ENCODE measurements at regions not wholly inside any gene's neighbourhood (a gene's known extent, or its start where the extent isn't known, plus 50 kb on each side); places are given as distances from the start of the nearest gene placed in this dataset.
"Not testable (repeated sequence)": the region's sequence is repeated elsewhere in the genome, so short reads cannot be mapped to it uniquely, and the experiment has no call there.

DNA sequence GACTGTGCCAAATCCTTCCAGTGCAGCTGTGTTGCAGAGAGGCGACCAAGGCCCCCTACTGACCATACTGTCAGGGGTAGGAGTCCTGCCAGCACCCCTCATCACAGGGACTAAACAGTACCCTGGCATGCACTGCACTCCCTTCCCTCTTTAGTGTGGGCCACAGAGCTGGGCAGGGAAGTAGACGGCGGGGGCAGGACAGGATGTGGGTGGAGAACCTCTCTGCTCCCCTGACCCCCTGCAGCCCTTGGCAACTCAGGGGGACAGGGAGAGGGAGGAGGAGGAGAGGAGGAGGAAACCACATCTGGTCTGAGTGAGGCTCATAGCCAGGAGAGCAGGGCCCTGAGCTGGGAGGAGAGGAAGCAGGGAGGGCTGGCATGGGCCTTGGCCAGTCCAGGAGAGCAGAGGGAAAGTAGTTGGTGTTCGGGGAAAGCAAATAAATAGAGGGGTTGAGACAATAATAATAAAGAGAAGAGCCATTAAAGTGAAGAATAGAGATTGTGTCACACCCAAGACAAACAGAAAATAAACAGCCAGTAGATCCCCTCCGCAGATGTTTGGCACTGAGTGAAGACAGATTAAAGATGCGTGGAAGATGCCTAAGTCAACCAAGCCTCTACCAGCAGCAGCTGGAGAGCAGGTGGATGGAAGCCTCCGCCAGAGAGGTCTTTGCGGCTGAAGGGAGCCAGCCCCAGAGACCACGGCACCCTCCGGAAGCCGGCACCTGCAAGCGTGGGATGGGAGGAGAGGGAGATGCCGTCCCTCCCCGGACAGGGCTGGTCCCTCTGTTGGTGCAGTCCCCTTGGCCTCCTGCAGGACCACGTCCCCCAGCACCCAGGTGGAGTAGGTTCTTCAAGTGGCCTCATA lies 61.5 kb downstream of the RPUSD4 start:
- no peak overlapping the region for H3K4me3 Mint-ChIP-seq
- Histone ChIP-seq H3K4me1 (ENCODE audit: control insufficient read depth in 1 of 2, extremely low read depth in 1 of 2, insufficient read depth in 2 of 2, low read length in 2 of 2) (no peaks in the 10 kb centered on the region), H3K27ac (ENCODE audit: low read length) (no peak overlapping the region), H3K4me3 (ENCODE audit: control insufficient read depth in 1 of 2, extremely low read depth in 1 of 2, low read length in 1 of 2) (no peak overlapping the region), H3K9me3 (no peaks in the 10 kb centered on the region), H3K36me3 (ENCODE audit: control insufficient read depth in 2 of 2, extremely low read depth in 1 of 2, insufficient read depth in 1 of 2, low read length in 1 of 2) (no peaks in the 10 kb centered on the region), H3K27me3 (replicated peaks in 1 of 2; ENCODE audit: control insufficient read depth in 2 of 2, extremely low read depth in 1 of 2, insufficient read depth in 2 of 2, low read length in 1 of 2) (peaks cover 0 to 32% of the 10 kb centered on the region in 2 experiments)
- H3K36me3 Mint-ChIP-seq, result no peaks in the 10 kb centered on the region
- ATAC-seq (replicated peaks in 1 of 4) (no peak), DNase-seq (no peak)
- H3K9me3 Mint-ChIP-seq, result peaks cover 4 to 12% (median 6%) of the 10 kb centered on the region in 3 donors
- WGBS (ENCODE audit: insufficient coverage), result 51% methylated on average over 3 of the region's 15 CpGs
- ChIA-PET CTCF (no interaction called here), POLR2A (no interaction called here)
- H3K27me3 Mint-ChIP-seq, result peaks cover 4 to 7% of the 10 kb centered on the region in 2 donors
- peaks cover 0 to 9% (median 0%) of the 10 kb centered on the region in 3 donors for H3K4me1 Mint-ChIP-seq
- no peak overlapping the region for H3K27ac Mint-ChIP-seq

DNA sequence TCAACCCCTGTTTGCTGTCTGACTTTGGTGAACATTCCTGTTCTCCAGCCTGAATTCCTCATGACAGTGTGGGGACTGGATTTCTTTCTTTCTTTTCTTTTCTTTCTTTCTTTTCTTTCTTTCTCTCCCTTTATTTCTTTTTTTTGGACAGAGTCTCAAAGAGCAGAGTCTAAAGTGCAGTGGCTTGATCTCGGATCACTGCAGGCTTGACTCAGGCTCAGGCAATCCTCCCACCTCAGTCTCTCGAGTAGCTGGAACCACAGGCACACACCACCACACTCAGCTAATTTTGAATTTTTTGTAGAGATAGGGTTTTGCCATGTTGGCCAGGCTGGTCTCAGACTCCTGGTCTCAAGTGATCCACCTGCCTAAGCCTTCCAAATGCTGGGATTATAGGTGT lies 63.1 kb downstream of the RPUSD4 start:
- WGBS (ENCODE audit: insufficient coverage), result no CpG with 5 or more reads among the region's 2 CpGs
- Mint-ChIP-seq H3K36me3 (no peaks in the 10 kb centered on the region), H3K4me1 (peaks cover 0 to 9% (median 0%) of the 10 kb centered on the region in 3 donors), H3K9me3 (peaks cover 4 to 12% (median 6%) of the 10 kb centered on the region in 3 donors), H3K27ac (no peak overlapping the region), H3K27me3 (peaks cover 2 to 10% of the 10 kb centered on the region in 2 donors), H3K4me3 (no peak overlapping the region)
- POLR2A ChIA-PET, result no interaction called here
- ATAC-seq (replicated peaks in 1 of 4) (no peak), DNase-seq (no peak)
- Histone ChIP-seq H3K27ac (ENCODE audit: low read length) (no peak overlapping the region), H3K36me3 (ENCODE audit: control insufficient read depth in 2 of 2, extremely low read depth in 1 of 2, insufficient read depth in 1 of 2, low read length in 1 of 2) (no peaks in the 10 kb centered on the region), H3K4me1 (ENCODE audit: control insufficient read depth in 1 of 2, extremely low read depth in 1 of 2, insufficient read depth in 2 of 2, low read length in 2 of 2) (no peaks in the 10 kb centered on the region), H3K4me3 (ENCODE audit: control insufficient read depth in 1 of 2, extremely low read depth in 1 of 2, low read length in 1 of 2) (no peak overlapping the region), H3K27me3 (replicated peaks in 1 of 2; ENCODE audit: control insufficient read depth in 2 of 2, extremely low read depth in 1 of 2, insufficient read depth in 2 of 2, low read length in 1 of 2) (peaks cover 0 to 22% of the 10 kb centered on the region in 2 experiments), H3K9me3 (no peaks in the 10 kb centered on the region)
- CTCF ChIA-PET, result no interaction called here

DNA sequence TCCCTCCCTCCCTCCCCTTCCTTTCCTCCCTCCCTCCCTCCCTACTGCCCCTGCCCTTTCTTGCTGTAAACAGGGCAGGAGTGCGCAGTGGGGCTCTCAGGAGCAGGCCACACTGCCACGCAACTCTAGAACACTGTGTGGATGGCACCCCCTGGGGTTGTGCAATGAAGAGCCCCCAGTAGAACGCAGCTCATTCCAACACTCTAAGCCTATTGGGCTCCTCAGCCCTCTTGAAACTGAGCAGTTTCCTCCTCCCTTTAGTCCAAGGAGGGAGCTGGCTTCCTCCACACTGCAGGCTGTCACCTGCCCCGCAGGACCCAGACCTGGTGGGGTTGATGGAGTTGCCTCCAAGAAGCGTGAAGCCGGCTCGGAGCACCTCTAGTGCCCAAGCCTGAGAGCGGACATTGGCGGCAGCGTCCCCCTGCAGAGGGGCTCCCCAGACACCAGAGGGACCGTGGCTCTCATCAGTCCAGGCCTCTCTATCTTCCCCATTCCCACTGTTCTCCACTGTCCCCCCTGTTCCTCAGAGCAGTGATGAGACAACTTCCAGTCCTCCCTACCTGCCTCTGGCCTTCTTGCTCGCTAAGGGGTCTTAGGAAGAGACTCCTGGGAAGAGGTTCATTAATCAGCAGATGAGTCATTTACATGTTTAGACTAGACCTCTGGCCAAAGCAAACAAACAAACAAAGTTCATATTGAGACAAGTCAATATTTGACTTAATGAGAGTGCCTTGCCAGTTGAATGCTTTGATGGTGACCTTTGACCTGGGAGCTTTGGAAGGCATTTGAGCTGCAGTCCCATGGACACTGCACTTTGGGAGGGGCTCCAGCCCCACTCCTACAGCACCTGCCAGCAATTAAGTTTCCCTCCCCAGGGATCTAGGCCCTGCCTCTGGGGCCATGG lies 64.0 kb downstream of the RPUSD4 start:
- no peak overlapping the region for H3K4me3 ChIP-seq (ENCODE audit: control insufficient read depth in 1 of 2, extremely low read depth in 1 of 2, low read length in 1 of 2)
- CTCF ChIA-PET, result no interaction called here
- POLR2A ChIA-PET, result no interaction called here
- peaks cover 4 to 11% (median 6%) of the 10 kb centered on the region in 3 donors for H3K9me3 Mint-ChIP-seq
- DNase-seq (no peak), ATAC-seq (replicated peaks in 1 of 4) (no peak)
- no peaks in the 10 kb centered on the region for H3K9me3 ChIP-seq
- H3K27me3 Mint-ChIP-seq, result peaks cover 2 to 10% of the 10 kb centered on the region in 2 donors
- no peak overlapping the region for H3K27ac Mint-ChIP-seq
- peaks cover 0 to 20% of the 10 kb centered on the region in 2 experiments for H3K27me3 ChIP-seq (replicated peaks in 1 of 2; ENCODE audit: control insufficient read depth in 2 of 2, extremely low read depth in 1 of 2, insufficient read depth in 2 of 2, low read length in 1 of 2)
- 77% methylated on average over 6 of the region's 12 CpGs for WGBS (ENCODE audit: insufficient coverage)
- peaks cover 0 to 9% (median 0%) of the 10 kb centered on the region in 3 donors for H3K4me1 Mint-ChIP-seq
- no peaks in the 10 kb centered on the region for H3K4me1 ChIP-seq (ENCODE audit: control insufficient read depth in 1 of 2, extremely low read depth in 1 of 2, insufficient read depth in 2 of 2, low read length in 2 of 2)
- H3K4me3 Mint-ChIP-seq, result no peak overlapping the region
- no peaks in the 10 kb centered on the region for H3K36me3 Mint-ChIP-seq
- H3K27ac ChIP-seq (ENCODE audit: low read length), result no peak overlapping the region
- H3K36me3 ChIP-seq (ENCODE audit: control insufficient read depth in 2 of 2, extremely low read depth in 1 of 2, insufficient read depth in 1 of 2, low read length in 1 of 2), result no peaks in the 10 kb centered on the region

DNA sequence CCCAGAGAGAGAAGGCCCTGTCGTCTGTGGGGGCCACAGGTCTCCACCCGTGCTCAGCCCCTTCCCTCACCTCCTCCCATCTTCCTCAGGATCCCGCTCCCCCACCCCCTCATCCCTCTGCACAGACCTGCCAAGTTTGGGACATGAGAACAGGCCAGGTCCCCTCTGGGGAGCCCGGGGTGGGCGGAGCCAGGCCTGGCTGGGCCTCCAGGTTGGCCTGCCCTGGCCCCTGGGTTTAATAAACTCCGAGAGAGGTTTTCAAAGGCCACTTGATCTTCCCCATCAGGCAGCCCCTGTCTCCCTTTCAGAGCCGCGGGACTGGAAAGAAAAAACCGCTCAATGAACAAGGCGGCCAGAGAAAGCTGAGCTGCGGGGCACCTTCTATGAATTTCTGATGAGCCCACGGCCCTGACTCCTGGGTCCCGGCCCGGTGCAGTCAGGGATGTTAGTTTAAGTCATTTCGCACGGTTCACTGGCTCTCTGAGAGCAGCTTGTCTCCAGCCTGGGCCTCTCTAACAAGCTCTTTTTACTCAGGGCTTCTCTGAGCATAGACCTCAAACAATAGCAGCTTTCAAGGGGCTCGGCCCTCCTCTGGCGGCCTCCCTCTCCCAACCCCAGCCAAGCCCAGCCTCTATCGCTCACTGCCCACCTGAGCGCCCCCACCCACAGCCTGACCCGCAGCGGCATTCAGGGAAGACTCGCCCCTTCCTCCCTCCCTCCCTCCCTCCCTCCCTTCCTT lies 64.8 kb downstream of the RPUSD4 start:
- no peak overlapping the region for H3K27ac Mint-ChIP-seq
- peaks cover 0 to 3% (median 0%) of the 10 kb centered on the region in 3 donors for H3K9me3 Mint-ChIP-seq
- no peaks in the 10 kb centered on the region for H3K36me3 Mint-ChIP-seq
- WGBS (ENCODE audit: insufficient coverage), result 89% methylated on average over 8 of the region's 23 CpGs
- no peak for DNase-seq
- peaks cover 0 to 9% (median 0%) of the 10 kb centered on the region in 3 donors for H3K4me1 Mint-ChIP-seq
- Histone ChIP-seq H3K27ac (ENCODE audit: low read length) (no peak overlapping the region), H3K9me3 (no peaks in the 10 kb centered on the region), H3K27me3 (replicated peaks in 1 of 2; ENCODE audit: control insufficient read depth in 2 of 2, extremely low read depth in 1 of 2, insufficient read depth in 2 of 2, low read length in 1 of 2) (peaks cover 0 to 20% of the 10 kb centered on the region in 2 experiments), H3K36me3 (ENCODE audit: control insufficient read depth in 2 of 2, extremely low read depth in 1 of 2, insufficient read depth in 1 of 2, low read length in 1 of 2) (no peaks in the 10 kb centered on the region), H3K4me1 (ENCODE audit: control insufficient read depth in 1 of 2, extremely low read depth in 1 of 2, insufficient read depth in 2 of 2, low read length in 2 of 2) (no peaks in the 10 kb centered on the region), H3K4me3 (ENCODE audit: control insufficient read depth in 1 of 2, extremely low read depth in 1 of 2, low read length in 1 of 2) (no peak overlapping the region)
- no peak for ATAC-seq (replicated peaks in 1 of 4)
- ChIA-PET POLR2A (no interaction called here), CTCF (no interaction called here)
- no peak overlapping the region for H3K4me3 Mint-ChIP-seq
- H3K27me3 Mint-ChIP-seq, result peaks cover 0 to 10% of the 10 kb centered on the region in 2 donors

- DNase-seq (no peak), ATAC-seq (replicated peaks in 1 of 4) (no peak)
- CTCF ChIA-PET, result no interaction called here
- Mint-ChIP-seq H3K27me3 (peaks cover 0 to 16% of the 10 kb centered on the region in 2 donors), H3K9me3 (no peaks in the 10 kb centered on the region), H3K4me1 (peaks cover 0 to 9% (median 0%) of the 10 kb centered on the region in 3 donors), H3K27ac (no peak overlapping the region), H3K36me3 (no peaks in the 10 kb centered on the region), H3K4me3 (no peak overlapping the region)
- Histone ChIP-seq H3K4me1 (ENCODE audit: control insufficient read depth in 1 of 2, extremely low read depth in 1 of 2, insufficient read depth in 2 of 2, low read length in 2 of 2) (no peaks in the 10 kb centered on the region), H3K9me3 (no peaks in the 10 kb centered on the region), H3K4me3 (ENCODE audit: control insufficient read depth in 1 of 2, extremely low read depth in 1 of 2, low read length in 1 of 2) (no peak overlapping the region), H3K36me3 (ENCODE audit: control insufficient read depth in 2 of 2, extremely low read depth in 1 of 2, insufficient read depth in 1 of 2, low read length in 1 of 2) (no peaks in the 10 kb centered on the region), H3K27me3 (replicated peaks in 1 of 2; ENCODE audit: control insufficient read depth in 2 of 2, extremely low read depth in 1 of 2, insufficient read depth in 2 of 2, low read length in 1 of 2) (peaks cover 0 to 21% of the 10 kb centered on the region in 2 experiments), H3K27ac (ENCODE audit: low read length) (no peak overlapping the region)
- POLR2A ChIA-PET, result no interaction called here
- WGBS (ENCODE audit: insufficient coverage), result 87% methylated on average over 8 of the region's 9 CpGs
These were observed 65.5 kb downstream of the RPUSD4 start for GRCh38 chr11:126145954-126146353.

DNA sequence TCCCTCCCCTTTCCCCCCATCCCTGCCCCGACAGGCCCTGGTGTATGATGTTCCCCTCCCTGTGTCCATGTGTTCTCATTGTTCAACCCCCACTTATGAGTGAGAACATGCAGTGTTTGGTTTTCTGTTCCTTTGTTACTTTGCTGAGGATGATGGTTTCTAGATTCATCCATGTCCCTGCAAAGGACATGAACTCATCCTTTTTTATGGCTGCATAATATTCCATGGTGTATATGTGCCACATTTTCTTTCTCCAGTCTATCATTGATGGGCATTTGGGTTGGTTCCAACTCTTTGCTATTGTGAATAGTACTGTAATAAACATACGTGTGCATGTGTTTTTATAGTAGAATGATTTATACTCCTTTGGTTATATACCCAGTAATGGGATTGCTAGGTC lies 68.0 kb downstream of the RPUSD4 start:
- H3K4me3 Mint-ChIP-seq; DNase-seq; H3K27ac ChIP-seq (ENCODE audit: low read length); H3K9me3 ChIP-seq; POLR2A ChIA-PET; CTCF ChIA-PET; H3K4me1 Mint-ChIP-seq; H3K9me3 Mint-ChIP-seq; H3K36me3 Mint-ChIP-seq; H3K4me1 ChIP-seq (ENCODE audit: control insufficient read depth in 1 of 2, extremely low read depth in 1 of 2, insufficient read depth in 2 of 2, low read length in 2 of 2); ATAC-seq (replicated peaks in 1 of 4); H3K36me3 ChIP-seq (ENCODE audit: control insufficient read depth in 2 of 2, extremely low read depth in 1 of 2, insufficient read depth in 1 of 2, low read length in 1 of 2); H3K27ac Mint-ChIP-seq; H3K4me3 ChIP-seq (ENCODE audit: control insufficient read depth in 1 of 2, extremely low read depth in 1 of 2, low read length in 1 of 2): not testable (repeated sequence)
- H3K27me3 ChIP-seq (replicated peaks in 1 of 2; ENCODE audit: control insufficient read depth in 2 of 2, extremely low read depth in 1 of 2, insufficient read depth in 2 of 2, low read length in 1 of 2), result peaks cover 0 to 43% of the 10 kb centered on the region in 2 experiments
- WGBS (ENCODE audit: insufficient coverage), result no CpG with 5 or more reads among the region's 2 CpGs
- H3K27me3 Mint-ChIP-seq, result peaks cover 15 to 16% of the 10 kb centered on the region in 2 donors
